Activated CD4-positive, alpha-beta memory T cell treated with anti-CD3 and anti-CD28 coated beads for 36 hours (primary cell): ENCODE measurements at regions not wholly inside any gene's neighbourhood (a gene's known extent, or its start where the extent isn't known, plus 50 kb on each side); places are given as distances from the start of the nearest gene placed in this dataset.

Experiments
- CTCF ChIA-PET: fragments of 350-600 bp; sonication (Branson Sonifier 250); formaldehyde crosslinking; loops from one replicate; lab custom pipeline; 2021; ENCODE audit warnings: antibody characterized with exemption, inconsistent platforms; lab: Charles Lee
- POLR2A ChIA-PET: fragments of 350-600 bp; sonication (Branson Sonifier 250); formaldehyde crosslinking; loops from one replicate; lab custom pipeline; 2021; ENCODE audit warnings: antibody characterized with exemption; lab: Charles Lee
- DNase-seq: peaks from one replicate; pipeline ENCODE4 v3.0.0-alpha.2; 2020
- H3K27ac Mint-ChIP-seq: one replicate; pipeline ENCODE4 v1.8.0; 2021; ENCODE audit warnings: mixed read lengths
- H3K27me3 Mint-ChIP-seq: one replicate; pipeline ENCODE4 v1.8.0; 2021; ENCODE audit warnings: mixed read lengths
- H3K36me3 Mint-ChIP-seq: one replicate; pipeline ENCODE4 v1.8.0; 2021; ENCODE audit warnings: mixed read lengths
- H3K4me1 Mint-ChIP-seq: one replicate; pipeline ENCODE4 v1.8.0; 2021; ENCODE audit warnings: low read depth, mixed read lengths
- H3K4me3 Mint-ChIP-seq: one replicate; pipeline ENCODE4 v1.8.0; 2021; ENCODE audit warnings: mild to moderate bottlenecking, mixed read lengths
- H3K9me3 Mint-ChIP-seq: one replicate; pipeline ENCODE4 v1.8.0; 2021; ENCODE audit warnings: mixed read lengths
- intact Hi-C: fragments of 100-400 bp; cut with micrococcal nuclease; formaldehyde crosslinking; loops from one replicate; pipeline ENCODE4 v1.15.1; 2023

DNA sequence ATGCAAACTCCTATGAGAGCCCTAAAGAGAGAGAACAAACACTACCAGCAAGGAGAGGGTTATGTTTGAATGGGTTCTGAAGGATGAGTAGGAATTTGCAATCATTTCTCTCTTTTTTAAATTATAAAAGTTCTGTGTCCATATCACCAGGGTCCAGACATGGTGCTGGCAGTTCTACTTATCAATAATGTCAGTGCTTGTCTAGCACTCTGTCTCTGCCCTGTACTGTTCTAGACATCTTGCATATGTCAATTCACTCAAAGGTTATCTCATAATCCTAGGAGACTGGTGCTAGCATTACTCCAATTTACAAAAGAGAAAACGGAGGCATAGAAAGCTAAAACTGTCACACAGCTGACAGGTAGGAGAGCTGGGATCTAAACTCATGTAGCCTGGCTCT lies 101.3 kb downstream of the VEGFA start:
- H3K4me3 Mint-ChIP-seq: no peak overlapping the region
- ChIA-PET POLR2A (no interaction called here), CTCF (no interaction called here)
- H3K4me1 Mint-ChIP-seq: no peaks in the 10 kb centered on the region
- no peaks in the 10 kb centered on the region for H3K36me3 Mint-ChIP-seq
- no peaks in the 10 kb centered on the region for H3K9me3 Mint-ChIP-seq
- H3K27me3 Mint-ChIP-seq: no peaks in the 10 kb centered on the region
- DNase-seq: no peak
- no peak overlapping the region for H3K27ac Mint-ChIP-seq
- intact Hi-C loops: no loop called here

DNA sequence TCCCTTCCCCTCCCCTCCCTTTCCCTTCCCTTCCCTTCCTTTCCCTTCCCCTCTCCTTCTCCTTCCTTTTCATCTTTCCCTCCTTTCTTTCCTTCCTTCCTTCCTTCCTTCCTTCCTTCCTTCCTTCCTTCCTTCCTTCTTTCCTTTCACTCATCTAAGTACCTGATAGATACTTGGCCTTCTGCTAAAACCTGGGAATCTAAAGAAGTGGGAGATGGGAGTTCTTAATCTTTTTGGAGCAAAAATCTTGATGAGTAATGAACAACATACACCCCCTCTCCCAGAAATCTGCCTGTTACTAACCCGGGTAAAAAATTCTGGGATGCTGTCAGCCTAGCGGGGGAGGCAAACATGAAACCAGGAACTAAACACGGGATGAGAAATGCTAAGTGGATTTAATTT lies 100.7 kb downstream of the VEGFA start:
- intact Hi-C loops: no loop called here
- Mint-ChIP-seq H3K27ac (no peak overlapping the region), H3K36me3 (no peaks in the 10 kb centered on the region), H3K9me3 (no peaks in the 10 kb centered on the region), H3K4me3 (no peak overlapping the region), H3K27me3 (no peaks in the 10 kb centered on the region), H3K4me1 (no peaks in the 10 kb centered on the region)
- CTCF ChIA-PET: no interaction called here
- DNase-seq: no peak
- POLR2A ChIA-PET: no interaction called here

DNA sequence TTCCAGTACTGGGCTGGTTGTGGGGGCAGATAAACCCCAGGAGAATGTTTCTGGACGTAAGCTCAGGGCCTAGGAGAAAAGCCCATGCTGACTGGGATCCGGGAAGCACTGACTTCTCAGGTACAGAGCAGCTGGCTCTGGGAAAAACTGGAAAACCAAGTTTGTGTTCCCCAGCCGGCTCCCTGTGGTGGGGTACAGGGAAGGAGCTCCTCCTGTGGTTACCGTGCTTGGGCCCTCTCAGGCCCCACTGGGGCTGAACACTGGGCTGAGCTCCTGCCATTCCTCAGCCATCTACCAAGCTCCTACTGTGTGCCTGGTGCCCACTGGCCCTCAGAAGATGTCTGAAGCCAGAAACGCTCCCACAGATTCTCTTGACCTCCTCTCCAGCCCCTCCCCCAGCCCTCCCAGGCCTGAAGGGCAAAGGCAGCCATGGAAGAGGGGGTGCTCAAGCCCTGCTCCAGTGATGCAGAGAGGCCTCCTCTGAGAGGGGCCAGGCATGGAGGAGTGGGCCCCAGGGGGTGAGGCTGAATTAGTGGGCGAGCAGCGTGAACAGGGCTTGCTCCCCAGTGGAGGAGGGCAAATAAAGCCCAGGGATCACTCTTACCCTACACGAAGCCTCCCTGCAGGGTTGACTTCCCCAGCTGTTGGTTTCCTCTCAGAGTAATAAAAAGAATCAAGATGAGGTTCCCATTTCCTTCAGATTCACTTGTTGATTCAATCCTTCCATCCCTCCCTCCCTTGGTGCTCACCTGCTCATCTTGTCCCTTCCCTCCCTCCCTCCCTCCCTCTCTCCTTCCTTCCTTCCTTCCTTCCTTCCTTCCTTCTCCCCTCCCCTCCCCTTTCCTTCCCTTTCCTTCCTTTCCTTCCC lies 100.0 kb downstream of the VEGFA start:
- DNase-seq: no peak
- H3K9me3 Mint-ChIP-seq: no peaks in the 10 kb centered on the region
- intact Hi-C loops: no loop called here
- POLR2A ChIA-PET: no interaction called here
- H3K36me3 Mint-ChIP-seq: no peaks in the 10 kb centered on the region
- no peak overlapping the region for H3K27ac Mint-ChIP-seq
- H3K27me3 Mint-ChIP-seq: peaks cover 2% of the 10 kb centered on the region
- CTCF ChIA-PET: no interaction called here
- H3K4me3 Mint-ChIP-seq: no peak overlapping the region
- H3K4me1 Mint-ChIP-seq: no peaks in the 10 kb centered on the region

DNA sequence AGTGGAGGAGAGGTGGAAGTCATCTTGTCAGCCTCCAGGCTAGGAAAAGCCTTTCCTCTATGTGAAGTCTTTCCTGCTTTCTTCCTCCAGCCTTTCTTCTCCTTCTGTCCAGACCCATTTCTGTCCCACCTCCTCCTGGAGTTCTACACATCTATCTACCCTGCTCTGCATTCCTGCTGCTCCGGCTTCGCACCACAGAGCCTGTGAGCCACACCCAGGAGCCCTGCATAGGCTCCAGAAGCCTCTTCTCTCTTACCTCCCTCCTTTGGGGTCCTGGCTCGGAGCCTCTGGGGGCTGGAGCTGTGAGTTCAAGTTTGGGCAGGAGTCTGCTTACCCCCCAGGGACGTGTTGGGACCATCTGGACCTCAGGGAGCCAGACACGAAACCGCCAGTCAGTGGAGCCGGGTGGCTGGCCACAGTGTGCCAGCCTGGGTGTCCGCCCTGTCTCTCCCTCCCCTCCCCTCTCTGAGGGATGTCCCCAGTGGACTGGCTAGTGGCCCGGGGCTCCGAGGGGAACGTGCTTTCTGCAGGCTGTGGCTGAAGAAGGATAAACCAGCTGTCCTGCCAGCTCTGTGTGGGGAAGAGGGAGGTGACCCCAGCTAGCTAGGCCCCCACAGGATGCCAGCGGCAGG lies 99.2 kb downstream of the VEGFA start:
- H3K4me1 Mint-ChIP-seq: no peaks in the 10 kb centered on the region
- no peak overlapping the region for H3K4me3 Mint-ChIP-seq
- H3K9me3 Mint-ChIP-seq: no peaks in the 10 kb centered on the region
- ChIA-PET CTCF (no interaction called here), POLR2A (no interaction called here)
- H3K27ac Mint-ChIP-seq: no peak overlapping the region
- H3K36me3 Mint-ChIP-seq: no peaks in the 10 kb centered on the region
- H3K27me3 Mint-ChIP-seq: peaks cover 2% of the 10 kb centered on the region
- intact Hi-C loops: no loop called here
- DNase-seq: no peak

DNA sequence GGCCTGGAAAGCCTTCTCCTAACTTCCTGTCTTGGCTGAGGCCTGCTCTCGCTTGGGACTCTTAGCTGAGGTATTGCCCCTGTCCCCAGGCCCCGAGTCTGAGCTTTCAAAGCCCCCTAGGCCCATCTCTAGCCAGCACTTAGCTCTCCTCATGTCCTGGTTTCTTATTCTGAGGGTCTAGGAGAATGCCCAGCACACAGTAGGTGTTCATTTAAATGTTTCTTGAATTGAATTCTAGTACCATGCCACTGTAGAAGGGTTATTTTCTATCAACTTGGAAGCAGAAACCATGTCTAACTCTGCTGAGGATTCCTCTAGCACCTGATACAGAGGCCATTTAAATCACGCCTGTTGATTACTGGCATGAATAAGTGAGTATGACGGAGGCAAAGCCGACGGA lies 98.5 kb downstream of the VEGFA start:
- Mint-ChIP-seq H3K27me3 (peaks cover 6% of the 10 kb centered on the region), H3K36me3 (no peaks in the 10 kb centered on the region), H3K4me1 (no peaks in the 10 kb centered on the region), H3K9me3 (no peaks in the 10 kb centered on the region), H3K4me3 (no peak overlapping the region), H3K27ac (no peak overlapping the region)
- intact Hi-C loops: no loop called here
- DNase-seq: no peak
- CTCF ChIA-PET: no interaction called here
- POLR2A ChIA-PET: no interaction called here

DNA sequence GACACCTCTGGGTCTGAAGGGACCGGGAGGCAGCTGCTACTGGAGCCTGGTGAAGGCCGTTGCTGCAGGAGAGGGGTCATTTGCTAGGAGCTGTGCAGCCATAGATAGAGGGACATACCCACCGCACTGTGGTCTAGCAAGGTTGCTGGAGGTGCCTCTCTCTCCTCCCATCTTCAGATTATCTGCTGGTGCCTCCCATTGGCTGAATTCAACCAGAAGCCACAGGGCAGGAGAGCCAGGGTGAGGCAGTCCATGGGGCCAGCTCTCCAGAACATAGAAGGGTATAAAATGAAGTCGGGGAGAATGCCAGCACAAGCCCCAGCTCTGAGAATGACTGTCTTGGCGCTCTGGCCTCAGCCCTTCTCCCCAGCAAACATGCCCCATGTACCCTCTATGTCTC lies 98.0 kb downstream of the VEGFA start:
- Mint-ChIP-seq H3K36me3 (no peaks in the 10 kb centered on the region), H3K4me3 (no peak overlapping the region), H3K9me3 (no peaks in the 10 kb centered on the region), H3K27me3 (peaks cover 10% of the 10 kb centered on the region), H3K27ac (no peak overlapping the region), H3K4me1 (no peaks in the 10 kb centered on the region)
- intact Hi-C loops: no loop called here
- ChIA-PET POLR2A (no interaction called here), CTCF (no interaction called here)
- no peak for DNase-seq

DNA sequence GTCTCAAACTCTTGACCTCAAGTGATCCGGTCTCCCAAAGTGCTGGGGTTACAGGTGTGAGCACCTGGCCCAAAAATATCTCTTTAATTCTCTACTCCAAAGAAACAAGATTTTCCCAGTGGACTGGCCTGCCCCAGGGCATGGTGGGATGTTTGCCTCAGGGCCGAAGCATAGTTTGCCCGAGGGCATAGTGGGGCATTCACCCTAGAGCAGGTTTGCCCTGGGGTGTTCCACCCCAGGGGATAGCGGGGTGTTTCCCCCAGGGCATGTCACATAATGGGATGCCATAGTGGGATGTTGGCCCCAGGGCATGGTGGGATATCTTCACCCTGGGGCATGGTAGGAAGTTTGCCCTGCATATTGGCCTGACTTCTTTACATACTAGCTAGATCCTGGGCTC lies 97.2 kb downstream of the VEGFA start:
- Mint-ChIP-seq H3K9me3 (no peaks in the 10 kb centered on the region), H3K4me3 (no peak overlapping the region), H3K27me3 (peaks cover 10% of the 10 kb centered on the region), H3K27ac (no peak overlapping the region), H3K4me1 (no peaks in the 10 kb centered on the region), H3K36me3 (no peaks in the 10 kb centered on the region)
- POLR2A ChIA-PET: no interaction called here
- DNase-seq: no peak
- intact Hi-C loops: no loop called here
- CTCF ChIA-PET: no interaction called here

DNA sequence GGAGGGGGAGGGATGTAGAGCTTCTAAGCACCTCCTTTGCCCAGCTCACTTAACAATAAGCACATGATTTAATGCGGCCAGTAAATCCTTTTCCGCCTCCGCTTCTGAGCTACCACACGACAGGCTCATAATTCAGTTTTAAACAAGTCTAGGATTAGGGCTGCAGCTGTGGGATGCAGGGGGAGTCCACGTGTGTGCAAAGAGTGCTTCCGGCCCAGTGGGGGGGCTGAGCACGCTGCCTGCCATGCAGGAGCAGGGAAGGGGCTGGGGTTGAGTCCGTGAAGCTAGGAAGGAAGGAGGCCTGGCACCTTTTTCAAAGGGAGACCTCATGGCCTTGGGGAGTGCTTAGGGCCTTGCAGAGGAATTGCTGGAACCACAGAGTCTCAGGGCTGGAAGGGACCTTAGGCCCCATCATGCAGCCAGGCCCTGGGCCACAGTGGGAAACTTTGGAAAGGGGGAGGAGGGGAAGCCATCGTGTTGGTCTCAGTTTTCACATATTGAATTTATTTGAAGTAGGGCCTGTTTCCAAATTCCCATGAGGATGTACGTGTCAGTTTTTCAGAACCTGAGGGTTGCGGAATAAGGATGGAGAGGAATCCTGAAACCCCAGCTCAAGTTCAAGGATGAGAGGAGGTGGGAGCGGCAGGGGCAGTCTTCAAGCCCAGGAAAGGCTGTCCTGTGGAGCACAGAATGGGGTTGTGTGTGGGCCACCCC lies 96.1 kb downstream of the VEGFA start:
- peaks cover 10% of the 10 kb centered on the region for H3K27me3 Mint-ChIP-seq
- no peaks in the 10 kb centered on the region for H3K9me3 Mint-ChIP-seq
- CTCF ChIA-PET: no interaction called here
- intact Hi-C loops: no loop called here
- H3K27ac Mint-ChIP-seq: no peak overlapping the region
- DNase-seq: no peak
- POLR2A ChIA-PET: no interaction called here
- no peaks in the 10 kb centered on the region for H3K4me1 Mint-ChIP-seq
- no peaks in the 10 kb centered on the region for H3K36me3 Mint-ChIP-seq
- no peak overlapping the region for H3K4me3 Mint-ChIP-seq

DNA sequence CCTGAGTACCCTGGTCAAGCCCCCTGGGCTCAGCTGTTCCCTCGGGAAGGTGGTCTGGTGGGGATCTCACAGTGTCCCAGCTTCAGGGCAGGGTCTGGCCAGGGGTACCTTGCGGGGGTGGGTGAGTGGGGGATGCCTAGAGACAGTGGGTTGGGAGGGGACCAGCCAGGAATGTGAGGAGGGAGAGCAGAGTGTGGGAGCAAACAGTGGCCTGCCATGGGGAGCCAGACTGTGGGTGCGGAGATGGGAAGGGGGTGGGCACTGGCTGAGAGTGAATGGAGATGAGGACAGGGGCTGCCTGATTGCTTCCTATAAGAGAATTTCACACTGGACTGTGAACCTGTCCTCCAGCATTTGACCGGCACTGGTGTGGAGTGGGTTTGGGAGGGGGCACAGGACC lies 95.1 kb downstream of the VEGFA start:
- H3K4me1 Mint-ChIP-seq: no peaks in the 10 kb centered on the region
- H3K27ac Mint-ChIP-seq: no peak overlapping the region
- POLR2A ChIA-PET: no interaction called here

DNA sequence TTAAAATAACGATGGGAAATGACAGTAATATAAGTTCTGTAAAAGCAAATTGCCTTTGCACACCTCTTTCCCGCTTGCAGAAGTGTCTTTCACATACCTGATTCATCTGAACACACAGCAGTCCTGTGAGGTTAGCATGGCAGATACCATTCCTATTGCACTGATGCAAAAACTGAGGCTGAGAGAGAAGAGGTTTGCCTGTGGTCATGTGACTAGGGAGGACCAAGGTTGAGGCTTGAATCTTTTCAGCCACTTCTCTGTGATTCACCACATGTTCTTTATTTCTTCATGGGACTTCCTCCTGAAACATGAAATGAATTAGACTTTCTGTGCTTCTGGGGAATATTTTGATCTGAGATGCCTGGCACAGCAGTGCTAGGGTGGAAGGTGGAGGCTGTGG lies 92.9 kb downstream of the VEGFA start:
- Mint-ChIP-seq H3K27ac (no peak overlapping the region), H3K4me1 (no peaks in the 10 kb centered on the region), H3K36me3 (no peaks in the 10 kb centered on the region), H3K9me3 (no peaks in the 10 kb centered on the region), H3K27me3 (peaks cover 10% of the 10 kb centered on the region), H3K4me3 (no peak overlapping the region)
- ChIA-PET POLR2A (no interaction called here), CTCF (no interaction called here)
- intact Hi-C loops: no loop called here
- DNase-seq: no peak

More for the DNA sequence above, 95.1 kb downstream of the VEGFA start:
- Mint-ChIP-seq H3K27me3 (peaks cover 10% of the 10 kb centered on the region), H3K36me3 (no peaks in the 10 kb centered on the region), H3K9me3 (no peaks in the 10 kb centered on the region), H3K4me3 (no peak overlapping the region)
- CTCF ChIA-PET: no interaction called here
- DNase-seq: no peak
- intact Hi-C loops: no loop called here

DNA sequence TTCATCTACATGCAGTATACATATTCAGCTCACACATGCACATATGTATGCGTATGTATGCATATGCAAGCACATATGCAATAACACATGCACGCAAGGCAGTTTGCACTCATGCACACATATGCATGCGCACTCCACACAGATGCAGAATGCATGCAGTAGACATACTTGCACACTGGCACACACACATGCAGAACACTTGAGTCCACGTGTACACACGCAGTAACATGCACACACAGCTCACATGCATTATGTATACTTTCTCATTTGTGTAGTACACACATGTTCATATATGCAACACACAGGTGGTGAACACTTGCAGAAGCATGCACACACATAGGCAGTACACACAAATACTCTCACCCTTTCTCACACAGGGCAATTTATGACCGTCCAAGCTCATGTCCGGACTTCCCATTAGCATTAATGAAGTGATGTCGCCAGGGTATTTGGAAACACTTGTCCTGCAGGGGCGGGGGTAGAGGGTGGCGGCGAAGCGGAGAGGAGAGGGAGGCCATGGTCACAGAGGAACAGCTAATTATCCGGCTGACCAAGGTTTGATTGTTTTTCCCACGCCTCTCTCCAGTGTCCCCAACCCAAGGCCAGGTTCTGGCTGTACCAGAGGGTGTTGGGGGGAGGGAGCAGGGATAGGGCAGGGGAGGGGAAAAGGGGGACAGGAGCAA lies 91.3 kb downstream of the VEGFA start:
- H3K27ac Mint-ChIP-seq: no peak overlapping the region
- H3K4me3 Mint-ChIP-seq: no peak overlapping the region
- intact Hi-C loops: no loop called here
- ChIA-PET CTCF (no interaction called here), POLR2A (no interaction called here)
- no peak for DNase-seq
- H3K36me3 Mint-ChIP-seq: no peaks in the 10 kb centered on the region
- H3K27me3 Mint-ChIP-seq: peaks cover 10% of the 10 kb centered on the region
- no peaks in the 10 kb centered on the region for H3K9me3 Mint-ChIP-seq
- H3K4me1 Mint-ChIP-seq: no peaks in the 10 kb centered on the region

DNA sequence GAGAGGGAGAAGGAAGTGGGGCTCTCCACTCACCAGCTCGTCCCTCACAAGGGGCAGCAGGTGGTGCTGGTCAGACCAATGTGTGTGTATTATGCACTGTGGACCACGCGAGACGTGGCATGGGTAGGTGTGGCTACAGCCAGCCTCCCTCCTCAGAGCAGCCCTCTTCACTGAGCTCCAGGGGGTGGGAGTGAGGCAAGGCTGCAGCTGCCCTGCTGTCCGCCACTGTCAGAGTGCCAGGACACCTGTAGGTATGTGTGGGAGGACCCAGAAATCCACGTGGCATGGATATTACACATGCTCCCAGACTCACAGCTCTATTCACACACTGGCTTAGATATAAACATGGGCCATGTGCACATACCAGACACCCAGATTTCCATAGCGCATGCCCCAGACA lies 90.3 kb downstream of the VEGFA start:
- no peaks in the 10 kb centered on the region for H3K4me1 Mint-ChIP-seq
- intact Hi-C loops: no loop called here
- ChIA-PET CTCF (no interaction called here), POLR2A (no interaction called here)
- H3K36me3 Mint-ChIP-seq: no peaks in the 10 kb centered on the region
- no peak overlapping the region for H3K27ac Mint-ChIP-seq
- H3K27me3 Mint-ChIP-seq: peaks cover 10% of the 10 kb centered on the region
- no peak for DNase-seq
- no peaks in the 10 kb centered on the region for H3K9me3 Mint-ChIP-seq
- H3K4me3 Mint-ChIP-seq: no peak overlapping the region
